GM21737 (cell line): ENCODE measurements at regions not wholly inside any gene's neighbourhood (a gene's known extent, or its start where the extent isn't known, plus 50 kb on each side); places are given as distances from the start of the nearest gene placed in this dataset.

Experiments
- ATAC-seq: cut with Tn5 transposase; IDR thresholded peaks from one replicate; pipeline ENCODE4 v1.9.1; 2021; ENCODE audit warnings: mild to moderate bottlenecking, moderate library complexity; ENCODE audit not compliant: unreplicated experiment

DNA sequence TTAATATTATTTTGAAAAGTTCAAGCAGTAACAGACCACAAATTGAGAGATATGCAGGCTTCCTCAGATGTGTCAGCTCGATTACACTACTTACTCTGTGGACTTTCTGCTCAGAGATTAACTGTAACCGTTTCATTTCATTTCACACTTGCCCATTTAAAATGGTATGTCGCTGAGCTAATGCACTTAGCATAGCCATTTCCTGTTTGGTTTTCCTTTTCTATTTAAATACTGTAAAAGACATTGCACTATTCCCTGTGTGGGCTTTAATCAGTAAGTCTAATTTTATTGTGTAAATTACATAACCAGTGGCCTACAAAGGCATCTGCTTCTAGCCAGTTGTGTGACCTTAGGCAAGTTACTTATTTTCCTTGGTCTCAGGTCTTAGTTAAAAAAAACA, 237.6 kb downstream of the LACC1 start:
- ATAC-seq, result no peak

DNA sequence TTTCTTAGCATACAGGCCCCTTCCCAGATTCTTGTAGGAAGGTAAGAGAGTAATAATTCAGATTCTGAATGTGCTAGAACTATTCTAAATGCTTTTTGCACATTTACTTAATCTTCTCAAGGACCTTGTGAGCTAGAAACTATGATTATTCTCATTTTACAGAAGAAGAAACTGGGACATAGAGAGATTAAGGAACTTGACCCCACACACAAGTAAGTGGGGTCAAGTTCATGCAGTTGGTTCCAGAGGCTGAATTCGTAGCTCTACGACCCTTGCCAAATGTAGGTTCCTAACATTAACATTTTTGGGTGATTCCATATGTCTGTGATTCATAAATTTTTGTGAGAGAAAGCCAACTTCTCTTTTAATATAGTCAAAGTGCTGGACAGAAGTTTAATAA, 238.1 kb downstream of the LACC1 start:
- no peak for ATAC-seq

DNA sequence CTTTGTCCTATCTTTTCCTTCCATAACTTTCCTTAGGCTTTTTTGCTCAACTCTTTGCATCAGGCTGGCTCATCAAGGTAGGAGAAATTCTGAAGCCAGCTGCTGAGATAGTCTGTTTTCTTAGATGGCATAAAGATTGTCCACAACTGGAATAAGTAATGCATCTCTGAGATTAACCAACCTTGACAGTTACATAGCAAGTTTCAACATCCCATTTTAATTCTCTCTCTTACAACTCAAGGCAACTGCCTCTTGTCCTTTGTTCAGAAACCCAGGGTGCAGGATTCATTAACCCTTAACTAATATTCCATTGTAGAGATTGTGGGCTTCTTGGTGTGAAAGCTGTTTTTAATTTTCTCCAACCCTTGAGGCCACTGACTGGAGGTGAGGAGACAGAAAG, 239.2 kb downstream of the LACC1 start:
- no peak for ATAC-seq

DNA sequence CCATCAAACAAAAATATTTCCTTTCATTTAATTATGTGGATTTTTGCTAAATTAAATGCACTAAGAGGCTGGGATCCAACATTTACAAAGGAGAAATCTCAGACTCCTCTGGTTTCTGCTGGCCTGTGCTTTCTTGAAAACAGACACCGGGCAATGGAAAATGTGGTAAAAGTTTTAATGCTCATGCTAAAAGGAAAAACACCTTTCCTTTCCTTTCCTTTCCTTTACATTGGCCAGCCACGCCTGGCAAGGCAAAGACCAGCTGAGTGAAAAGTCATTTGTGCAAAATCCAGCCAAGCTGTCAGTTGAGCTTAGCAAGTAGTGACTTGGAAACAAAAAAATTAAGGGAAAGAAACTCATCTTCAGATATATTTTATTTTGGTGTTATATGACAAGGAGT, 240.3 kb downstream of the LACC1 start:
- ATAC-seq, result no peak

DNA sequence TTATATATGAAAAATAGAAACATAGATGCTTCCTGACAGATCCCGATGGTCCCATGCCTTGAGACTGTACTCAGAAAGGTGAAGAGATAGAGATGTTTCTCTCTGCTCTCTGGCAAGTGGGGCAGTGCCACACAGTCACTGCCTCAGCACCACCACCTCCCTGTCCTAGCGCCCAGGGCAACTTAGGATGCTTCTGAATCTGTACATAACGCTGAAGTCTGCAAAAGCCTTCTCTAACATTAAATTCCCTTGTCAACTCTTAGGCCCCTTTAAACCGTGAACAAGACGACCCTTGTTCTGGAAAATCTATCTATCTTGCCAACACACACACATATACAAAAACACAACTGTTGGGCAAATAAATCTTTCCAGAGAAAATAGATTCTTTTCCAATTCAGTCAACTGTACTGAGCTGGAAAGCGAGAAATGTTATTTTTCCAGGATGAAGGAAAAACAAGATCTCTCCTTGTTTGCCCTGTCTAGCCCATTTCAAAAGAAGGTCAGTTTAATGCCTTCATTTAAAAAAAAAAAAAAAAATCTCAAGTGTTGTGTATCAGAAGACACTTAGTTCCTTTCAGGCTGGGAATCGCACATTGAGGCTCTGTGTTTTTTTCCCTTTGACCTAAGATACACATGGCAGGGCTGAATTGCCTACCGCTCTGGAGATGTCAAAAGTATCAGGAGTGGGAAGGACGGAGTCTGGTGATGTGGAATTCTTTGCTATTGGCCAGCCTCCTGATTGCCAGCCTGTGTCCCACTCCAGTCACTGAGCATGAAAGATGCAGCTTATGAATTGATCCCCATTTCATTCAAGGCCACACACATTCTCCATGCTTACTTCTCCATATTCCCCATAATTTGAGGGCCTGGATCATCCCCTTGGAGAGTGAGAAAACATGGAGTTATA, 241.4 kb downstream of the LACC1 start:
- no peak for ATAC-seq

DNA sequence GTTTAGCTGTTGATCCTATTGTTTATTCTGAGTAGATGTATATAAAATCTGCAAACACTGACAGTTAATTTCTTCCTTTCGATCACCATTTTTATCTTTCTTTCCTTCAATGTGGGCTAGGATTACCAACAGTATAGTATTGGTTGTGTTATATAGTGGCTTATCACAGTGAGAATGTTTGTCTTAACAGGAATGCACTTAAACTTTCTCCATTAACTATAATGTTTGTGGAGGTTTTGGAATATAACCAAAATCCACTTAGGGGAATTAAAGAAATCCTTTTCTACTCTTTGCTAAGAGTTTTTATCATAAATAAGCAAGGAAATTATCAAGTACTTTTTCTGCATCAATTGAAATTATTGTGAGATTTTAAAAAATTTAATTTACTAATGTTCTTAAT, 244.6 kb downstream of the LACC1 start:
- no peak for ATAC-seq

DNA sequence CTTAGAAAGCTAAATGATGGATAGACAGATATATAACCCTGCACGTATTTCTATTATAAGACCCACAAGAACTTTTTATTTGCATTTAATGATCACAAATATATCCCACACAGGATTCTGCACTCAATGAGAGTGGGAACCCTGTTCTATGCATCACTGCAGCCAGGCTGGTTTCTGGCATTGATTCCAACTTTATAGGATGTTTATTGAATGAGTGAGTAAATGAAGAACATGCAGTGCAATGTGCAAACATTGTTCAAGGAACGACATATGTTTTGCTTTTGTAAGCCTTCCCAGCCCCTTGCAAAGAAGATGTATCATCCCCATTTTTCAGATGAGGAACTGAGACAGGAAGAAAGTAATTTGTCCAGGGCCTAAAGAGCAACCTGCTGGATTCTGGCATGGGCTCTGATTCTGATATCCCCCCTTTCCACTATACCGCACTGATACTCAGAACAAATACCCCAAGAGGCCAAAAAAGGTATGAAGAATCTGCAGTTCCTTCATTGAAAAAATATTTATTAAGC, 246.3 kb downstream of the LACC1 start:
- ATAC-seq, result no peak

DNA sequence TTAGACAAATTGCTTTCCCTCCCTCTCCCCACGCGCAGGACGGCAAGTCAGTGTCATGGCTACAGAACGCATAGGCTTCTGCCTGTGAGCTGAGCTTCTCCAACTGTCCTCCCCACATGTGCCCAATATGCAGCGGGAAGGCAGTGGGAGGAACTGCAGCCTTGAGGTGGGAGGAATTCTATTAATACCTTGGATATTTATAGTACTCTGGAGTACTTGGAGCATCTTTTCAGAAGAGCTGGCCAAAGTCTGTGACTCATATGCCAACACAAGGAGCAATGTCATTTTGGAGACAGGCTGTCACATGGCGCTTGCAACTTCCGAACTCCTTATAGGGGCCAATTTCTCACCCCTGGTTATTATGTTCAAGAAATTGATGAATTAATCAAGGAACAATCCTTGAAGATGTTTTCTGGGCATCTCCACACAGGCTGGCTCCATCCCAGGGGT, 245.0 kb upstream of the SERP2 start:
- no peak for ATAC-seq

DNA sequence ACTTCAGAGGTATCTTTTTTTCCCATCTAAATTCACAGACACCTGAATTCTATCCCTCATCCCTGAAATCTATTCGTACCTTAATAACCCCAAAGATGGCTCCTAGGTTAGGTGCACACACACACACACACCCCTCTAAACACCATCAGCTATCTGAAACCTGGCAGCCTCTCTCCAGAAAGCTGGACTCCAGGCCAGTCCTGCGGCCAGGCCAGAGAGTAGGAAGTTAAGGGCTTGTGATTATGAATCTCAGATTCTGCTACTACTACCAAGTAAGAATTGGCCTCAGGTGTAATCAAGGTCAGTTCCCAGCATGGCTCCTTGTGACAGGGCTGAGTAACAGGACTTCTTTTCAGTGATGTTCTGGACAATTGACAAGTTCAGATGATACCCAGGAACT, 244.2 kb upstream of the SERP2 start:
- no peak for ATAC-seq

DNA sequence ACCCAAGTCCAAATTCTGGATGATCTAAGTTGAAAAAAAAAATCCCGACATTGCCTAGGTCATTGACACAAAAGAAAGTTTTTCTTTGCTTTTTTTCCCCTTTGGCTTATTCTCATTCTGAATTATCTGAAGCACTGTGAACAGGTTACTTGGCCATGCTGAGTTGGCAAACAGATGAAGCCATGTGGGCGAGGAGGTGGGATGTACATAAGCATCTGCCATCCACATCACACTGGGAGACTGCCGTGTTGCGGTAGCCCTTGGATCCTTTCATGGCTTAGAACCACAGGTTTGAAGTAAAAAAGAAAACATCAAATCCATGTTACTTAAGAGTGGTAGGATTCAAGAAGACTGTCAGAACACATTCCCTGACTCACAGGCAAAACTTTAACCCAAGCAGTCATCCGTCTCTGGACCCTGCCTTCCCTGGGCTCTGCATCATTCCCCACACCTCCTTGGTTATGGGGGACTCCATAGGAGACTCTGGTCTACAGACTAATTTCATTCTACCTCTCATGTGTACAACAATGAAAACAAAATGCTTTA, 242.5 kb upstream of the SERP2 start:
- ATAC-seq, result no peak

DNA sequence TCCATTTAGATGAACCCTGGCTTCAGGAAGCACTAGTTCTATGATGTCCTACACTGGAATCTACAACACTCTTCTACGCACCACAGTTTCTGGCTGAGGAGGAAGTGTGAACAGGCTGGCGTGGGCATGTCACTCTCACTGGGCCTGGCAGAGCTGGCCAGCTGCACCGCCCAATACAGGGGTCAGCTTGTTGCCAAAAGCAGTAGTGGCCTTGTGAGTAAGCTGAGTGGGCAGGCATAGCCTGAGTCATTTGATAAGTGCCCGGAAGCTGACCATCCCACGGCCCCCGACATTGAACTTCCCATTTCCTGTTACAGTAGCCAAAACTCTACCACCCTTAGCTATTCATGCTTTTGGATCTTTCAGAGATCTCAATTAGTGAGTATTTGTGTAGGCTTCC, 240.9 kb upstream of the SERP2 start:
- no peak for ATAC-seq

DNA sequence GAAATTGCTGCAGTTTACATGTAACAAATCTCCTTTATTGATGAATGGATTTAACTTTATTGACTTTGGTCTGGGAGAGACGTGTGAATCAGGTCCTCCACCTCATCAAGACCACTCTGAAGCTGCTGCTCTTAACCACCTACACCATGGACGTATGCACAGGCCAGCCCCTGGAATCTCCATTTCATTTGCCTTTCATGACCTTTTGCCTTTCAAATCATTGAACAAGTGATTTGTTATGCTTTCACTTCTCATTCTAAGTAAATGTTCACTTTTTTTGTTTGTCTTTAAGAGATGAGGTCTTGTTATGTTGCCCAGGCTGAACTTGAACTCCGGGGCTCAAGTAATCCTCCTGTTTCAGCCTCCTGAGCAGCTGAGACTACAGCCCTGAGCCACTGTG, 240.0 kb upstream of the SERP2 start:
- no peak for ATAC-seq

DNA sequence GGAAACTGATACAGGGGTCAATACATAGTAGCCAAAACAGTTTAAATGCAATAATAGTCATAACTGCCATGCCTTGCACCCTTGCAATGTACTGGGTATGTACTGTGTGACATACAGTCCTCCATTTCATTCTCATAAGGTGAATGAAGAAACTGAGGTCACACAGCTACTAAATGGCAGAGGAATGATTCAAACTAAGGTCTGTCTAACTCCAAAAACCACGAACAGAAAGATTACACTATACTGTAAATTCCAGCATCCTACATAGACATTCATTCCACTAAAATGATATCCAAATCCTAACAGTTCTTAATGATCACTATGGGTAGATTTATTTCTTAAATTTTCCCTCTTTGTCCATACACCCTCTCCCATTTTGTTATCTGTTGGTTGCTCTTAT, 238.1 kb upstream of the SERP2 start:
- no peak for ATAC-seq

DNA sequence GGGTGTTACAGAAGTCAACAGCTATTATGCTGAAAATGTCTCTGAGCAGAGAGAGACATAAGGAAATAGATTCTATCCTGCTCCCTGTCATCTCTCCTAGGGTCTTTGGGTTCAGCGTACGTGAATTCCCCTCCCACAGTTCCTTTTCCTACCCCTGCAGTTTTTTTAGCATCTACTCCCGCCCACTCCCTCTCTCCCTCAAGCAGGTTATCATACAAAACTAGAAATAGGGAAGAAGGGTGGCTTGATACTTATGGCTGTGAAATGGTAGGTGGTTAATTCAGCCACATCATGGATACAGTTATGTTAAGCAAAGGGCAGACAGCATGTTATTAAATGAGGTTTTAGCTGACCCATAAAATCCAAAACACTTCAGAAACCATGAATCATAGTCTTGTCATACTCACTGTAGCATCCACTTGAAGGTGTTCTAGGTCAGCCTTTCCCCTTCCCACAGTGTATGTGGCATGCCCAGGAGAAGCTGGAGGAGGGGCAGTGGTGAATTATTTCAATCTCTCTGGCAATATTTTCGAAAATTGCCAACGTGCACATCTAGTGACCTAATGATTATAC, 236.8 kb upstream of the SERP2 start:
- ATAC-seq, result no peak

DNA sequence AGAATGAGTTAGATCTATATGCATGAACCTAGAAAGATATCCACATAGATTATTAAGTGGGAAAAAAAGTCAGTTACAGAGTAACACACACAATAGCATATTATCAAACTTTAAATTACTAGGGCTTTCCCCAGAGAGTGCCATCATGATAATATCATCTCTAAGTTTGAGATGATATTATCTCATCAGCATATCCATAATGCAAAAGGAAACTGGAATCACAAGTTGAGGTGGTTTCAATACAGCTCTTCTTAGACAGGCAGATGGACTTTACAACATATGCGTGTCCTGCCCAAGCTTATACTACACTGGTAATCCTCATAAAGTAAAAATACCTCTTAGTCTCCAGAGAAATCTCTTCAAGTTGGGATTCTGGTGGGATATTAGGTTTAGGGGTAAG, 236.2 kb upstream of the SERP2 start:
- ATAC-seq, result no peak

DNA sequence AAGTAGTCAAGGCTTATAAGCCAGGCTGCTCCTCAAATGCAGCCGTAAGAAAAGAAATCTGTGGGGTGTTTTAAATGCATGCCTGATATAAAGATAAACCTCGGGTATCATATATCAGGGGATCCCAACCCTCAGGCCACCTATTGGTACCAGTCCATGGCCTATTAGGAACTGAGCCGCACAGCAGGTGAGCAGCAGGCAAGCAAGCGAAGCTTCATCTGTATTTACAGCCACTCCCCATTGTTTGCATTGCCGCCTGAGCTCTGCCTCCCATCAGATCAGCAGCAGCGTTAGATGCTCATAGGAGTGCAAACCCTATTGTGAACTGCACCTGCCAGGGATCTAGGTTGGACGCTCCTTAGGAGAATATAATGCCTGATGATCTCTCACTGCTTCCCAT, 233.5 kb upstream of the SERP2 start:
- no peak for ATAC-seq

DNA sequence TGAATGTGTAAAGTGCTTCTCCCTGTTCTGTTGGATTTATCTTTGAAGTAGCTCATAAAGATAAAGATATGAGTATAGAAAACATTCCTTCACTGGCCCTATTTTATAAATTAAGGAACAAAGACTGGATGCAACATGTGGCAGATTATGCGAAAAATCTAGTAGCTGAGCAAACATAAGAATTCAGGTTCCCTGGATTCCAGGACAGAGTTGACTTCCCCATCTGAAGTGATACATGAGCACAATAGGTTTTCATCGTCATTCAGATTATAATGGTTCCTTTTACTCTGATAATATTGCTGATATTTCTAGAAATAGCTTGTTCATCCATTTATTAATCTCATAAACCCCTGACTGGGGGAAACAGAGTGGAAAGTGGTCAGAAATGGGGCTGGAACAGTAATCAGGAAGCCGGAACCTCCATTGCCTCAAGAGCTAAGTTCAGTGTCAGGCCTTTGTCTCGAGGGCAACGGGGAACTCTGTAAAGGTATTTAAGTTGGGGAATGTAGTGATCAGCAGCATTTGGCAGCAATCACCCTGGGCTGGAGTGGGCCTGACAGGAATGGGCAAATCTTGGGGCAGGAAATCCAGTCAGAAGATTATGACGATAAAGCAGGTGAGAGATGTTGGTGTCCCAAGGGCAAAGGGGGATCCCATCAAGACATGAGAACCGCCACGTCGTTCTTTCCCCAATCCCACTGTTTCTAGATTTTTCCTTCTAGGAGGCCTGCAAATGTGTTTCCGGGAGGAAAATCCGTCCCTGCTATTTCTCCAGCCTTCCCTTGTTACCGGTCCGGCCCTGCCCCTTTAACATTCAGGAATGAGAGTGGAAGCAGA, 232.5 kb upstream of the SERP2 start:
- ATAC-seq, result no peak

DNA sequence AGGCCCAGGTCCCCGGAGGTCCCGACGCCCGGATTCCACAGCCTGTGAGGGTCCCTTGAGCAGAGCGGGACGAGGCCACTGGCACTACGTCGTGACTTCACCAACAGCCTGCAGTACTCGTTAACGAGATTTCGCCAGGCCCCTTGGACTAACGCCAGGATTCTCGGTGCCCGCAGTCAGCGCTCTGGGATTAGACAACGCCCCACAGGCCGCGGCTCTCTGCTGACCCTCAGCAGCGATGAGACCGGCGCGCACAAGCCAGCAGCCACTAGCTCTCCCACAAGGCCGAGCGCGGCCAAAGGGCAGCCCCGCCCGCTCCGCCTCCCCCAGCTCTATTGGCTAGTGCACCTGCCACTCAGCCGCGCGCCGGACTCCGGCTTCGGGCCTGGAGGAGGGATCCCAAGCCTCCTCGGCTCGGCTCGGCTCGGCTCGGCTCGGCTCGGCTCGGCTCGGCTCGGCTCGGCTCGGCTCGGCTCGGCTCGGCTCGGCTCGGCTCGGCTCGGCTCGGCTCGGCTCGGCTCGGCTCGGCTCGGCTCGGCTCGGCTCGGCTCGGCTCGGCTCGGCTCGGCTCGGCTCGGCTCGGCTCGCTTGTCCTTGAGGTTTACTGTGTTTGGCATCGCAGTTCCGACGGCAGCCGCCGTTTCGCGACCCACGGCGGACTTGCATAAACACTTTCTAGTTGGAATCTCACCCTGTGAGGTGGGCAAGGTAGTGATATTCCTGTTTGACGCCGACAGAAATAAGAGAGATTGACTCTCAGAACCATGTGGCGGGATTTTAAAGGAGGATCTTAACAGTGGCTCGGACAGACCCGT, 231.7 kb upstream of the SERP2 start:
- ATAC-seq, result peak; percentile 100

DNA sequence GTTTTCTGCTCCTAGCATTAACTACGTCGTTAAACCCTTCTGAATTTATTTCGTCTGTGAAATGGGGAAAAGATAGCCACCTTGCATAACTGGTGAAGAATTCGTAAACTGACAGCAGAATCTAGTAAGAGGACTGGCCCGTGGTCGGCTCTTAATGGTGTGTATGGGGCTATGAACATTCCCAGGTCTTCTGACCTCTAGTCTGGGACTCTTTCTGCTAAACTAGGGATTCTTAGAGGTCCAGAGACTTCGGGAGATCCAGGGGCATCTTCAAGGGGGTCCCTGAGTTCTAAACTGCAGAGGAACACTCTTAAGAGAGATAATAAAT, 231.1 kb upstream of the SERP2 start:
- ATAC-seq, result no peak

DNA sequence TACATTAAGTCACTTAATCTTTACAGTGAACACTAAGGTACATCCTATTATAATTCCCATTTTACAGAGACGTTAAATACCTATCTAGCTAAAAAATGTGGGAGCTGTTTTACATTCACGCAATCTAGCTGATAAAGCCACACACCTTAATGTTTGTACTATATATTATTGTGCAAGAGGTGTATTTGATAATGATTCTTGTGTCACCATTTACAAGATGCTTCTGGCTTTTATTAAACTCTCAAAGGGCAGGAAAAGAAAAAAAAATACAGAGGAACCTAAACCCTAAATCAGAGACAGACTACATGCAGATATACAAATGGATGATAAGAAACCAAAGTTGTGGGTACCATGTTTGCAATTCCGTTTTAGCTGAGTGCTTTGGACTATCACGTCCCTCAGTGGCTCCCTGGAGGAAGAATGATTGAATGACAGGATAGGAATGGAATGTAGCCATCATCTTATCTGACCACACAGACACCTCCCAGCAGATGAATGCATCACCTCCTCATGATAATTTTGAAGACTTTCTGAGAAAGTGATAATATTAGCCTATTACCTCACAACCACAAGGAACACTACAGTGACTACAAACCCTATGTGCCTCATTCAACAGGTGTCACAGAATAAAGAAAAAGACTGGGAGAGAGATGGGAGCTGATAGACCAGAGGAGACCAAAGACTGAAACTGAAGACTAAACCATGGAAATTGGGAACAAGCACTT, 230.5 kb upstream of the SERP2 start:
- no peak for ATAC-seq
